Activated naive CD4-positive, alpha-beta T cell treated with anti-CD3 and anti-CD28 coated beads, Interleukin-2, amount 50 U/mL, for 72 hours (primary cell): ENCODE measurements at regions not wholly inside any gene's neighbourhood (a gene's known extent, or its start where the extent isn't known, plus 50 kb on each side); places are given as distances from the start of the nearest gene placed in this dataset.

Source experiments
- ATAC-seq, 2 donors: fragments of 150-1000 bp; cut with Tn5 transposase; 2 replicates each; pipeline ENCODE4 v1.10.0; 2021; ENCODE audit warnings: mild to moderate bottlenecking in 2 of 2, moderate library complexity in 2 of 2
- DNase-seq, 2 donors: peaks; one replicate each; pipeline ENCODE4 v3.0.0; 2021 to 2022; ENCODE audit warnings: low spot score in 2 of 2
- H3K27ac Mint-ChIP-seq, 2 donors: one replicate each; pipeline ENCODE4 v1.8.0; 2022; ENCODE audit warnings: mild to moderate bottlenecking in 2 of 2, mixed read lengths in 2 of 2
- H3K36me3 Mint-ChIP-seq, 2 donors: one replicate each; pipeline ENCODE4 v1.8.0; 2022; ENCODE audit warnings: mixed read lengths in 2 of 2
- H3K9me3 Mint-ChIP-seq, 2 donors: one replicate each; pipeline ENCODE4 v1.8.0; 2022; ENCODE audit warnings: mixed read lengths in 2 of 2

DNA sequence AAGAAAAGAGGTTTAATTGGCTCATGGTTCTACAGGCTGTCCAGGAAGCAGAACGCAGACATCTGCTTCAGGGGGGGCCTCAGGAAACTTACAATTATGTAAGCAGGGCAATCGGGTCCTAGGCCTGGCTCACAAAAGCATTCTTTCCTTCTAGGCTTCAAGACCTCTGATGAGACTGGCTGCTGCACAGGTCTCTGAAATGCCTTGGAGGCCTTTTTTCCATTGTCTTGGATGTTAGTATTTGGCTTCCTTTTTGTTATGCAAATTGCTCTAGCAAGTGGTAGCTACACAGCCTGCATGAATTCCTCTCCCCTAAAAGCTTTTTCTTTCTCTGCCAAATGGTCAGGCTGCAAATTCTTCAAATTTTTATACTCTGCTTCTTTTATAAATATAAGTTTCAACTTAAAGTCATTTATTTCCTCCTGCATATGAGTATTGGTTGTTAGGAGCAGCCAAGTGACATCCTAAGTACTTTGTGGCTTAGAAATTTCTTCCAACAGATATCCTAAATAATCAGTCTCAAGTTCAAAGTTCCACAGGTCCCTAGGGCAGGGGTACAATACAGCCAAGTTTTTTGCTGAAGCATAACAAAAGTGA is 83.1 kb upstream of the SEMA3A start:
- no peak for ATAC-seq

GRCh38 chr7:84274029-84274638 is 79.5 kb upstream of the SEMA3A start:
- Mint-ChIP-seq H3K9me3 (no peaks in the 10 kb centered on the region), H3K27ac (no peak overlapping the region), H3K36me3 (no peaks in the 10 kb centered on the region)
- DNase-seq (no peak), ATAC-seq (no peak)

More for the DNA sequence above, 83.1 kb upstream of the SEMA3A start:
- H3K36me3 Mint-ChIP-seq: no peaks in the 10 kb centered on the region
- no peak overlapping the region for H3K27ac Mint-ChIP-seq
- no peaks in the 10 kb centered on the region for H3K9me3 Mint-ChIP-seq
- DNase-seq: no peak

DNA sequence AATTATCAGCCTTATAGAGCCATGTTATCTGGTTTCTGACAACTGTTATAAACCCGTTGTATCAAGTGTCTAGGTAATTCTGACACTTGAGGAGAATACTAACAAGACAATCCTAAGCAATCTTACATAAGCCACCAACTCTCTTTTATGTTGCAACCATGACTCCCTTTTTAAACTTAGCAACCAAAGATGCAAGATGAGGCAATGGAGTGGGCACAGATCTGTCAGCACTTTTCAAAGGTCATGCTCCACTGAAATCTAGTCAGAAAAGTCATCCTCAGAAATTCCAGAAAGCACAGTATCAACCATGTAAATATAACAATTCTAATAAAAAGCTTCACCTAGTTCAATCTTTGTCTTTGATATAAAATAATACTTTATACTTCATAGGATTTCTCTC is 77.0 kb upstream of the SEMA3A start:
- H3K27ac Mint-ChIP-seq: no peak overlapping the region
- no peak for DNase-seq
- H3K36me3 Mint-ChIP-seq: no peaks in the 10 kb centered on the region
- H3K9me3 Mint-ChIP-seq: no peaks in the 10 kb centered on the region
- ATAC-seq: no peak

DNA sequence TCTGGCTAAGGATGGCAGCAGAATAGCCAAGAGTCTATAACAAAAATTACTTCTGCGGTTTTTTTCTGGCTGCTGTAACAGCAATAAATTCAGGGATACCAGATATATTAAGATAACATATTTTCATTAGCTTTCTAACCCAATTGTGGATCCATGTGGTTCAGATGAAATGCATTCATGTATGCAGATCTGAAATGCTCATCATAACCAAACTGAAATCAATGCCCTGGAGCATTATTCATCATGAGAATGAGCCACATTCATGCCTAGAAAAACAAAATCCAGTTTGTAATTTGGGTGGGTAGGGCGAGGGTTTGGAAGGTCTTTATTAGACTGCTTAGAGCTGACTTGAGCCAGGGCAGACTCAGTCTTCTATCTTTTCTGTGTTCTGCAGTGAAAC is 69.8 kb upstream of the SEMA3A start:
- Mint-ChIP-seq H3K36me3 (no peaks in the 10 kb centered on the region), H3K27ac (no peak overlapping the region), H3K9me3 (no peaks in the 10 kb centered on the region)
- DNase-seq (no peak), ATAC-seq (no peak)

- Mint-ChIP-seq H3K36me3 (no peaks in the 10 kb centered on the region), H3K27ac (no peak overlapping the region), H3K9me3 (no peaks in the 10 kb centered on the region)
- ATAC-seq (no peak), DNase-seq (no peak)
Observed at GRCh38 chr7:84263106-84263505, 68.5 kb upstream of the SEMA3A start.

GRCh38 chr7:84261509-84261908 is 66.9 kb upstream of the SEMA3A start:
- ATAC-seq (no peak), DNase-seq (no peak)
- Mint-ChIP-seq H3K27ac (no peak overlapping the region), H3K36me3 (no peaks in the 10 kb centered on the region), H3K9me3 (no peaks in the 10 kb centered on the region)

GRCh38 chr7:84258628-84259027 is 64.0 kb upstream of the SEMA3A start:
- Mint-ChIP-seq H3K36me3 (no peaks in the 10 kb centered on the region), H3K27ac (no peak overlapping the region), H3K9me3 (no peaks in the 10 kb centered on the region)
- no peak for DNase-seq
- ATAC-seq: no peak

DNA sequence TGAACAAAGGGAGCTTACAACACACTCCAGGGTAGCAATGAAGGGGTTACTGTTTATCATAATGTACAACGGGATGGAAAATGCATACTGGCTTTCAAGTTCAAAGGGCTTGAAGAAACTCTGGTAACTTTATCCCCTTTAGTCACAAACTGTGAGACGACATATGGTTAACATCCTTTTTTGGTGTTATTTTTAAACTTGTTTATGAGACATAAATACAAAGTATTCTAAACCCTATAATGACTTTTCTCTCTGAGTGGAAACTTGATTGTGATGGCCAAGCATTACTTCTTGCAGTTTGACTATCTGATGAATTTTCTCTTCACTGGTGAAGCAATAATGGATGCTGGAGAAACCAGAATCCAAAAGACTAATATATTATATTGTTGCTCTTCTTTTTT is 62.0 kb upstream of the SEMA3A start:
- Mint-ChIP-seq H3K36me3 (no peaks in the 10 kb centered on the region), H3K9me3 (no peaks in the 10 kb centered on the region), H3K27ac (no peak overlapping the region)
- no peak for ATAC-seq
- no peak for DNase-seq

GRCh38 chr7:84251277-84251781 is 56.7 kb upstream of the SEMA3A start:
- ATAC-seq: no peak
- Mint-ChIP-seq H3K27ac (no peak overlapping the region), H3K9me3 (no peaks in the 10 kb centered on the region), H3K36me3 (no peaks in the 10 kb centered on the region)
- DNase-seq: no peak

DNA sequence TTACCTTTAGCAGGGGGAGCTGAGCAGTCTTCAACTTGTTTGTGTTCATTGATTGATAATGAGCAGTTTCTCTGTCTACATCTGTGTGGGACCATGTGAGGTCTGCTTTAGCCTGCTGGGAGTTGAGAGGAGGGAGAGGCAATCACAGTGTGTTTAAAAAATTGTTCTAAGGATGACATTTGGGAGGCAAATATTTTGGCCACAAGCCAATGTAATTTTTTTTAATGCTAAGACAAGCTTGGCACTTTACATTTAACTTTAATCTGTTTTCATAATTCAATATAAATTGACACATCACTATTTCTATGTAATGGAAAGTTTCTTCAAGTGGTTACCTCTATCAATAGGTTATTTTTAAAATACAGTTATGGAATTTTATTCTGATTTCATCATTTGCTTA is 55.9 kb upstream of the SEMA3A start:
- Mint-ChIP-seq H3K9me3 (peaks cover 0 to 2% of the 10 kb centered on the region in 2 donors), H3K27ac (no peak overlapping the region), H3K36me3 (peaks cover 0 to 2% of the 10 kb centered on the region in 2 donors)
- no peak for DNase-seq
- no peak for ATAC-seq

- ATAC-seq: no peak
- Mint-ChIP-seq H3K9me3 (peaks cover 6 to 9% of the 10 kb centered on the region in 2 donors), H3K27ac (no peak overlapping the region), H3K36me3 (peaks cover 0 to 10% of the 10 kb centered on the region in 2 donors)
- no peak for DNase-seq
Observed at GRCh38 chr7:84249656-84250055, 55.1 kb upstream of the SEMA3A start.

DNA sequence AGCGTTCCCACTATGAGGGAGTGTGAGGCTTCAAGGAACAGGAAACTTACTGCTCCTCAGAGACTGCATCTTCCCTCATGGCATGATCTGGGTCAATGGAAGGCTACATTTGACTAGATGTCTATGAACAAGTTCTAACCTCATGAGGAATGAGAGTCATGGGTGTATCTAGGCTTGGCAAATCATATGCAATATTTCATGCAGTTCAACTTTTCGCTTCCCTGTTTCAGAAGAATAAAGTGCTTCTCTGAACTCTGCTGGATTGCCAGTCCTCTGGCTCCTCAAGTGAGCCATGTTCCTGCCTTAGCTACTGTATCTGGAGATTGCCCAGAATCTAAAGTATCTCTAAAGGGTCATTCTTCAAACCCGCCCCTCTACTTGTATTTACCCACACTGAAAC is 54.3 kb upstream of the SEMA3A start:
- ATAC-seq (no peak), DNase-seq (no peak)
- peaks cover 5 to 16% of the 10 kb centered on the region in 2 donors for H3K36me3 Mint-ChIP-seq
- H3K9me3 Mint-ChIP-seq: peaks cover 8 to 10% of the 10 kb centered on the region in 2 donors
- H3K27ac Mint-ChIP-seq: no peak overlapping the region

DNA sequence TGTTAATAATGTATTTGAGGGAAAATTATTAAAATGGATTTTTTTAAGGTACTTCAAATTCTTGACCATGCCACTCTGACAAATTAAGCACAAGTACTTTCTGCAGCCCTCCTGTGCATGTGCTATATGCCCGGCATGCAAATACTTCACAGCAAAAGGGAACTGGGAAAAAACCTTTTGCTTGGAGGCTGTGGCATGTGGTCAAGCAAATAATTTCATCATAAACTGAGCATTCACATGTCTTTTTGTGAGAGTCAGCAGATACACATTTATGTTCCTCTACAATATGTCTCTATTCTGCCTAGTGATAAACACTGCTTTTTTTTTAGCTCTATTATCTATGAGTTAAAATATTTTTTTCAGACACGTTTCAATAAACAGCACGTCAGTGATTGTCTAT is 53.7 kb upstream of the SEMA3A start:
- H3K27ac Mint-ChIP-seq: no peak overlapping the region
- no peak for ATAC-seq
- no peak for DNase-seq
- peaks cover 13 to 15% of the 10 kb centered on the region in 2 donors for H3K9me3 Mint-ChIP-seq
- H3K36me3 Mint-ChIP-seq: peaks cover 11 to 22% of the 10 kb centered on the region in 2 donors

- DNase-seq (no peak), ATAC-seq (no peak)
- Mint-ChIP-seq H3K36me3 (peaks cover 11 to 26% of the 10 kb centered on the region in 2 donors), H3K27ac (no peak overlapping the region), H3K9me3 (peaks cover 14 to 15% of the 10 kb centered on the region in 2 donors)
Observed at GRCh38 chr7:84247591-84247990, 53.0 kb upstream of the SEMA3A start.

GRCh38 chr7:84245835-84246234 is 51.2 kb upstream of the SEMA3A start:
- H3K36me3 Mint-ChIP-seq: peaks cover 11 to 26% of the 10 kb centered on the region in 2 donors
- no peak for ATAC-seq
- no peak for DNase-seq
- H3K9me3 Mint-ChIP-seq: peaks cover 14 to 15% of the 10 kb centered on the region in 2 donors
- H3K27ac Mint-ChIP-seq: no peak overlapping the region
